ENCODE measurements at regions not wholly inside any gene's neighbourhood (a gene's known extent, or its start where the extent isn't known, plus 50 kb on each side); places are given as distances from the start of the nearest gene placed in this dataset.

DNA sequence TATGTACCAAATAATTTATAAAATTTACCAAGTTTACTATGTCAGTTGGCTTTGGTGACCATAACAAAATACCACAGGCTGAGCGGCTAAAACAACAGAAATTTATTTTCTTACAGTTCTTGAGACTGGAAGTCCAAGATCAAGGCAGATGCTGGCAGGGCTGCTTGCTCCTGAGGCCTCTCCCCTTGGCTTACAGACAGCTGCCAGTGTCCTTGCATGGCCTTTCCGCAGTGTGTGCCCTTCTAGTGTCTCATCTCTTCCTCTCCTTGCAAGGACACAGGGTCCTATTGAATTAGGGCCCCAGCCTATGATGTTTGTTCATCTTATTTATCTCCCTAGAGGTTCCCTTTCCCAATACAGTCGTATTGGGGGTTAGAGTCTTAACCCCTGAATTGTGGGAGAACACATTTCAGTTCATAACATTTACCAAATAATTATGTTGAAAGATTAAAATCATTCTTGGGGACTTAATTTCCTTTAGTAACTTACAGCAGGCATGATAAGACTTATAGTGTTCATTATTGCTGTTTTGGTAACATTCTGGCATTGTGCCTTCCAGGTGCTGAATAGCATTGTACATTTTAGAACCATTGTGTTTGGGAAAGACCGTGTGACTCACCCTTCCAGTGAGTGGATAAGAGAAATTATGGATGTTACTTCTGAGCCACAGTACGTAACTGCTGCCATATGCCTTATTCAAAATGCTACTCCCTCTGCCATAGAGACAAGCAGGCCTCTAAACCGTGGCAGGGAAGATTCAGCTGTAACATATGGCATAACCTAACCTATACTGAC lies 317.5 kb downstream of the TMX3 start:
- TF ChIP-seq NFIC (IDR thresholded peaks at IDR 0.05) = no peak
- TF ChIP-seq, protein P1, sequence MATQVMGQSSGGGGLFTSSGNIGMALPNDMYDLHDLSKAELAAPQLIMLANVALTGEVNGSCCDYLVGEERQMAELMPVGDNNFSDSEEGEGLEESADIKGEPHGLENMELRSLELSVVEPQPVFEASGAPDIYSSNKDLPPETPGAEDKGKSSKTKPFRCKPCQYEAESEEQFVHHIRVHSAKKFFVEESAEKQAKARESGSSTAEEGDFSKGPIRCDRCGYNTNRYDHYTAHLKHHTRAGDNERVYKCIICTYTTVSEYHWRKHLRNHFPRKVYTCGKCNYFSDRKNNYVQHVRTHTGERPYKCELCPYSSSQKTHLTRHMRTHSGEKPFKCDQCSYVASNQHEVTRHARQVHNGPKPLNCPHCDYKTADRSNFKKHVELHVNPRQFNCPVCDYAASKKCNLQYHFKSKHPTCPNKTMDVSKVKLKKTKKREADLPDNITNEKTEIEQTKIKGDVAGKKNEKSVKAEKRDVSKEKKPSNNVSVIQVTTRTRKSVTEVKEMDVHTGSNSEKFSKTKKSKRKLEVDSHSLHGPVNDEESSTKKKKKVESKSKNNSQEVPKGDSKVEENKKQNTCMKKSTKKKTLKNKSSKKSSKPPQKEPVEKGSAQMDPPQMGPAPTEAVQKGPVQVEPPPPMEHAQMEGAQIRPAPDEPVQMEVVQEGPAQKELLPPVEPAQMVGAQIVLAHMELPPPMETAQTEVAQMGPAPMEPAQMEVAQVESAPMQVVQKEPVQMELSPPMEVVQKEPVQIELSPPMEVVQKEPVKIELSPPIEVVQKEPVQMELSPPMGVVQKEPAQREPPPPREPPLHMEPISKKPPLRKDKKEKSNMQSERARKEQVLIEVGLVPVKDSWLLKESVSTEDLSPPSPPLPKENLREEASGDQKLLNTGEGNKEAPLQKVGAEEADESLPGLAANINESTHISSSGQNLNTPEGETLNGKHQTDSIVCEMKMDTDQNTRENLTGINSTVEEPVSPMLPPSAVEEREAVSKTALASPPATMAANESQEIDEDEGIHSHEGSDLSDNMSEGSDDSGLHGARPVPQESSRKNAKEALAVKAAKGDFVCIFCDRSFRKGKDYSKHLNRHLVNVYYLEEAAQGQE (IDR thresholded peaks at IDR 0.05; ENCODE audit: low read depth) = no peak
- no peak for TF ChIP-seq TEAD4 (IDR thresholded peaks at IDR 0.05)
- no peak for TF ChIP-seq FOXM1 (IDR thresholded peaks at IDR 0.05; ENCODE audit: borderline replicate concordance, low read depth)
- TF ChIP-seq CEBPB (IDR thresholded peaks at IDR 0.05) = no peak
- TF ChIP-seq EP300 (IDR thresholded peaks at IDR 0.05; ENCODE audit: borderline replicate concordance) = no peak
- TF ChIP-seq YY1 (IDR thresholded peaks at IDR 0.05; ENCODE audit: low read depth) = no peak
- TF ChIP-seq MAX (IDR thresholded peaks at IDR 0.05) = no peak
- no peak for TF ChIP-seq USF1 (IDR thresholded peaks at IDR 0.05)
- no peak for TF ChIP-seq RAD21 (IDR thresholded peaks at IDR 0.05; ENCODE audit: low read depth)
- TF ChIP-seq TCF12 (IDR thresholded peaks at IDR 0.05; ENCODE audit: low read depth) = no peak
- no peak for TF ChIP-seq CREB1 (IDR thresholded peaks at IDR 0.05; ENCODE audit: low read depth)

DNA sequence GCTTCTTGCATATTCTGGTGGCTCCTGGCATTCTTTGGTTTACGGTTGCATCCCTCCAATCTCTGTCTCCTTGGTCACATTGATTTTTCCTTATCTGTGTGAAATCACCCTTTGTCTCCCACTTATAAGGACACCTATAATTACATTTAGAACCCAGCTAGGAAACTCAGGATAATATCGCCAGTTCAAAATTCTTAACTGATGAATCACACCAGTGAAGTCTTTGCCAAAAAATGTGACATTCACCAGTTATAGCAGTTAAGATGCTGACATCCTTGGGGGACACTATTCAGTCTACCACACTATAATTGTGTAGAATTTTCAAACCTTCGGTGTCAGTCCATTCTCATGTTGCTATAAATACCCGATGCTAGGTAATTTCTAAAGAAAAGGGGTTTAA lies 320.2 kb downstream of the TMX3 start:
- TF ChIP-seq, protein P1 (IDR thresholded peaks at IDR 0.05; ENCODE audit: low read depth) = no peak
- no peak for TF ChIP-seq NFIC (IDR thresholded peaks at IDR 0.05)
- TF ChIP-seq MAX (IDR thresholded peaks at IDR 0.05) = no peak
- no peak for TF ChIP-seq TEAD4 (IDR thresholded peaks at IDR 0.05)
- no peak for TF ChIP-seq USF1 (IDR thresholded peaks at IDR 0.05)

DNA sequence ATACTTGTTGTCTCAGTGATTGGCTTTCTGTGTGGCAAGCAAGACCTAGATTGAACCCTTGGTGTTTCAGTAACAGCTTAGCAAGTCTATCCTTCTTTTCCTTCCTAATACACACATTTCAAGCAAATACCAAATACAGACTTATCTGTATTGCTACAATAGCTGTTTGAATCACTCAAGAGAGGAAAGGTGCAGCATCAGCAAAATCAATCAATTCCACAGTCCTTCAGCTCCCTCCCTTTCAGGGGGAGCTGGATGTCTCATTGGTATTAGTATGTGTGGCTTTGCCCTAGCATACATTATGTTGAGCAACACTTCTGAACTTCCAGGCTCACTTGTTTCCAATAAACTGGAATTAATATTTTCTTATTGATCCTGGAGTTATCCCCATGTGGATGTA lies 323.1 kb downstream of the TMX3 start:
- TF ChIP-seq EP300 (IDR thresholded peaks at IDR 0.05; ENCODE audit: borderline replicate concordance) (no peak), EGR1 (IDR thresholded peaks at IDR 0.05) (no peak), ZBTB7A (IDR thresholded peaks at IDR 0.05; ENCODE audit: low read depth) (no peak), YY1 (IDR thresholded peaks at IDR 0.05; ENCODE audit: low read depth) (no peak), TCF12 (IDR thresholded peaks at IDR 0.05; ENCODE audit: low read depth) (no peak), CEBPB (IDR thresholded peaks at IDR 0.05) (no peak), TAF1 (IDR thresholded peaks at IDR 0.05; ENCODE audit: low read depth) (no peak), NFIC (IDR thresholded peaks at IDR 0.05) (no peak), CREB1 (IDR thresholded peaks at IDR 0.05; ENCODE audit: low read depth) (no peak), RAD21 (IDR thresholded peaks at IDR 0.05; ENCODE audit: low read depth) (no peak), USF1 (IDR thresholded peaks at IDR 0.05) (no peak), FOXM1 (IDR thresholded peaks at IDR 0.05; ENCODE audit: borderline replicate concordance, low read depth) (no peak), MAX (IDR thresholded peaks at IDR 0.05) (no peak), TEAD4 (IDR thresholded peaks at IDR 0.05) (no peak)
- TF ChIP-seq, protein P1 (IDR thresholded peaks at IDR 0.05; ENCODE audit: low read depth) = no peak

DNA sequence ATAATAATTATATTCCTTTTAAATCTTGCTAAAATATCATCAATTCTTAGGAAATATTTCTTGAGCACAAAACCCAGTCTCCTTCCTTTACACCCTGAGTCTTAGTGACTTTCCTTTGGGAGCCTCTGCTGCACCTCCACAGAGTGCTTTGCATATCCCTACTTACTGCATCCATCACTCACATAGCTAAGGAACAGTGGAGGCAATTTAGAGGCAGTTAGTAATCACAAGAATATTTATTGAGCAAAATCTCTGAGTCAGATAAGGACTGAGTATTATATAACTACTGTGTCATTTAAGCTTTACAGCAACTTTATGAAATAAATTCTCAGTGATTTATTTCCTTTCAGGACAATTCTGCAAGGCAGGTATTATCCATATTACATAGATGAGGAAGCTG lies 327.7 kb downstream of the TMX3 start:
- TF ChIP-seq TEAD4 (IDR thresholded peaks at IDR 0.05) (no peak), CEBPB (IDR thresholded peaks at IDR 0.05) (no peak), EGR1 (IDR thresholded peaks at IDR 0.05) (no peak), YY1 (IDR thresholded peaks at IDR 0.05; ENCODE audit: low read depth) (no peak), CREB1 (IDR thresholded peaks at IDR 0.05; ENCODE audit: low read depth) (no peak), TCF12 (IDR thresholded peaks at IDR 0.05; ENCODE audit: low read depth) (no peak)

Measured in Ishikawa (cell line).